ENCODE measurements at regions not wholly inside any gene's neighbourhood (a gene's known extent, or its start where the extent isn't known, plus 50 kb on each side); places are given as distances from the start of the nearest gene placed in this dataset.

GRCh38 chr5:136743052-136743451 lies 377.7 kb upstream of the TRPC7 start:
- Histone ChIP-seq H3K4me2 (ENCODE audit: control insufficient read depth, insufficient read depth) (no peak overlapping the region), H2AFZ (ENCODE audit: control insufficient read depth, low read depth, low read length) (no peak overlapping the region), H3K27ac (ENCODE audit: control insufficient read depth, insufficient read depth) (no peak overlapping the region), H3K4me1 (ENCODE audit: control insufficient read depth, insufficient read depth, low read length) (no peaks in the 10 kb centered on the region), H3K36me3 (ENCODE audit: control insufficient read depth in 2 of 2, insufficient read depth in 2 of 2, low read length in 1 of 2) (no peaks in the 10 kb centered on the region), H3K4me3 (no peak overlapping the region), H3K27me3 (replicated peaks in 1 of 2; ENCODE audit: control insufficient read depth in 2 of 2, insufficient read depth in 2 of 2, low read length in 1 of 2) (no peaks in the 10 kb centered on the region), H4K20me1 (ENCODE audit: control insufficient read depth, insufficient read depth) (no peaks in the 10 kb centered on the region), H3K79me2 (ENCODE audit: control insufficient read depth, insufficient read depth, low read length) (no peaks in the 10 kb centered on the region), H3K9me3 (replicated peaks; ENCODE audit: control insufficient read depth, insufficient read depth, low read length) (no peaks in the 10 kb centered on the region; the same call in 2 of the 3 replicates), H3K9ac (ENCODE audit: control insufficient read depth, insufficient read depth, low read length) (no peak overlapping the region)
- intact Hi-C loops (cut with micrococcal nuclease; ENCODE audit: unreplicated experiment) (no loop called here), in situ Hi-C loops (cut with MboI) (no loop called here)
- BruUV-seq (replicated peaks): no TSS peak
- 0% methylated on average over 1 of the region's 1 CpG for WGBS (ENCODE audit: insufficient coverage, insufficient replicate concordance, low lambda C conversion rate, missing lambda C conversion rate)
- ChIA-PET RAD21 (ENCODE audit: unreplicated experiment) (no interaction called here), SMC1A (ENCODE audit: uncharacterized antibody, unreplicated experiment) (no interaction called here), POLR2A (no interaction called here), CTCF (no interaction called here)
- no peak for FAIRE-seq
- DNase-seq (ENCODE audit: low read depth, low spot score): no peak
- no peak for ATAC-seq
- TF ChIP-seq RBBP5 (conservative IDR thresholded peaks at IDR 0.05) (no peak), CTCF (IDR thresholded peaks at IDR 0.05 in 2 of 3, conservative IDR thresholded peaks at IDR 0.05 in 1 of 3; ENCODE audit: control insufficient read depth in 2 of 3, extremely low read depth in 1 of 3, insufficient read depth in 1 of 3, low read depth in 3 of 3, low read length in 3 of 3) (no peak), ZNF217 (IDR thresholded peaks at IDR 0.05) (no peak), ZSCAN29 (IDR thresholded peaks at IDR 0.05) (no peak), RUNX3 (IDR thresholded peaks at IDR 0.05; ENCODE audit: low read length) (no peak), SMAD1 (IDR thresholded peaks at IDR 0.05; ENCODE audit: low read depth, partially characterized antibody) (no peak), PRDM15 (CRISPR knock-in tag; IDR thresholded peaks at IDR 0.05) (no peak), ZBTB11 (CRISPR knock-in tag; IDR thresholded peaks at IDR 0.05) (no peak), NFYA (IDR thresholded peaks at IDR 0.05; ENCODE audit: borderline replicate concordance, low read depth, low read length) (no peak), FOS (IDR thresholded peaks at IDR 0.05; ENCODE audit: borderline replicate concordance, extremely low read depth, insufficient read length) (no peak), YBX1 (IDR thresholded peaks at IDR 0.05) (no peak), TCF7 (IDR thresholded peaks at IDR 0.05; ENCODE audit: borderline replicate concordance) (no peak), DPF2 (IDR thresholded peaks at IDR 0.05) (no peak), MTA3 (IDR thresholded peaks at IDR 0.05; ENCODE audit: borderline replicate concordance, low read length) (no peak), EP300 (IDR thresholded peaks at IDR 0.05; ENCODE audit: borderline replicate concordance in 1 of 2, control insufficient read depth in 1 of 2, low read depth in 2 of 2, low read length in 2 of 2) (no peak), SREBF1 (IDR thresholded peaks at IDR 0.05; ENCODE audit: low read length) (no peak), ZBED1 (IDR thresholded peaks at IDR 0.05; ENCODE audit: borderline replicate concordance) (no peak), MEF2B (IDR thresholded peaks at IDR 0.05; ENCODE audit: partially characterized antibody, poor library complexity, severe bottlenecking) (no peak)

Measured in GM12878 (cell line).